ENCODE measurements at regions not wholly inside any gene's neighbourhood (a gene's known extent, or its start where the extent isn't known, plus 50 kb on each side); places are given as distances from the start of the nearest gene placed in this dataset.
"Not testable (repeated sequence)": the region's sequence is repeated elsewhere in the genome, so short reads cannot be mapped to it uniquely, and the experiment has no call there.

- no peak for DNase-seq (ENCODE audit: low read depth in 2 of 2)
Measured at GRCh38 chr3:140752499-140752898, 74.6 kb downstream of the TRIM42 start.

GRCh38 chr3:140753865-140754754 lies 76.2 kb downstream of the TRIM42 start:
- DNase-seq (ENCODE audit: low read depth in 2 of 2): no peak

- no peak for DNase-seq (ENCODE audit: low read depth in 2 of 2)
Measured at GRCh38 chr3:140754936-140755335, 77.1 kb downstream of the TRIM42 start.

GRCh38 chr3:140756240-140757016 lies 78.6 kb downstream of the TRIM42 start:
- DNase-seq (ENCODE audit: low read depth in 2 of 2): no peak

- DNase-seq (ENCODE audit: low read depth in 2 of 2): no peak
Measured at GRCh38 chr3:140758791-140759444, 81.1 kb downstream of the TRIM42 start.

- DNase-seq (ENCODE audit: low read depth in 2 of 2): no peak
Measured at GRCh38 chr3:140760324-140761075, 82.6 kb downstream of the TRIM42 start.

GRCh38 chr3:140761076-140761639 lies 83.3 kb downstream of the TRIM42 start:
- no peak for DNase-seq (ENCODE audit: low read depth in 2 of 2)

- DNase-seq (ENCODE audit: low read depth in 2 of 2): no peak
Measured at GRCh38 chr3:140762746-140763145, 84.9 kb downstream of the TRIM42 start.

GRCh38 chr3:140763532-140763931 lies 85.7 kb downstream of the TRIM42 start:
- no peak for DNase-seq (ENCODE audit: low read depth in 2 of 2)

GRCh38 chr3:140765246-140765645 lies 87.4 kb downstream of the TRIM42 start:
- no peak for DNase-seq (ENCODE audit: low read depth in 2 of 2)

GRCh38 chr3:140766465-140766864 lies 88.6 kb downstream of the TRIM42 start:
- DNase-seq (ENCODE audit: low read depth in 2 of 2): no peak

- DNase-seq (ENCODE audit: low read depth in 2 of 2): no peak
Measured at GRCh38 chr3:140767566-140767965, 89.7 kb downstream of the TRIM42 start.

- no peak for DNase-seq (ENCODE audit: low read depth in 2 of 2)
Measured at GRCh38 chr3:140768941-140769340, 91.1 kb downstream of the TRIM42 start.

- no peak for DNase-seq (ENCODE audit: low read depth in 2 of 2)
Measured at GRCh38 chr3:140769951-140770350, 92.1 kb downstream of the TRIM42 start.

- no peak for DNase-seq (ENCODE audit: low read depth in 2 of 2)
Measured at GRCh38 chr3:140770977-140771667, 93.3 kb downstream of the TRIM42 start.

- no peak for DNase-seq (ENCODE audit: low read depth in 2 of 2)
Measured at GRCh38 chr3:140777631-140778233, 99.9 kb downstream of the TRIM42 start.

GRCh38 chr3:140791368-140791767 lies 113.5 kb downstream of the TRIM42 start:
- no peak for DNase-seq (ENCODE audit: low read depth in 2 of 2)

- no peak for DNase-seq (ENCODE audit: low read depth in 2 of 2)
Measured at GRCh38 chr3:140794507-140794906, 116.6 kb downstream of the TRIM42 start.

GRCh38 chr3:140802898-140803297 lies 125.0 kb downstream of the TRIM42 start:
- DNase-seq (ENCODE audit: low read depth in 2 of 2): not testable (repeated sequence)

- DNase-seq (ENCODE audit: low read depth in 2 of 2): no peak
Measured at GRCh38 chr3:140809316-140809715, 131.5 kb downstream of the TRIM42 start.

All from activated CD4-positive, alpha-beta T cell treated with anti-CD3 and anti-CD28 coated beads for 24 hours (primary cell).